ENCODE measurements at regions not wholly inside any gene's neighbourhood (a gene's known extent, or its start where the extent isn't known, plus 50 kb on each side); places are given as distances from the start of the nearest gene placed in this dataset.
A peak's percentile ranks its signal among the peaks of the same experiment; 100 is the strongest.

- FAIRE-seq (no peak), DNase-seq (ENCODE audit: low read depth, low spot score) (no peak)
- Histone ChIP-seq H3K27me3 (ENCODE audit: control insufficient read depth, extremely low read depth, insufficient read depth, low read length) (no peaks in the 10 kb centered on the region), H2AFZ (ENCODE audit: control insufficient read depth, low read length) (no peak overlapping the region), H3K79me2 (ENCODE audit: control insufficient read depth, insufficient read depth, low read length) (no peaks in the 10 kb centered on the region), H4K20me1 (ENCODE audit: control insufficient read depth, extremely low read depth, insufficient read depth, low read length) (no peaks in the 10 kb centered on the region), H3K4me2 (ENCODE audit: control insufficient read depth, extremely low read depth, insufficient read depth, low read depth, low read length) (no peak overlapping the region), H3K9ac (ENCODE audit: control insufficient read depth, extremely low read depth, insufficient read depth, low read length) (no peak overlapping the region), H3K9me1 (ENCODE audit: control insufficient read depth, extremely low read depth, insufficient read depth, low read length) (no peaks in the 10 kb centered on the region), H3K9me3 (ENCODE audit: control insufficient read depth, low read depth, low read length) (no peaks in the 10 kb centered on the region), H3K36me3 (ENCODE audit: control insufficient read depth in 2 of 2, extremely low read depth in 1 of 2, insufficient read depth in 2 of 2, low read length in 2 of 2) (no peaks in the 10 kb centered on the region), H3K4me3 (ENCODE audit: control insufficient read depth in 2 of 3, extremely low read depth in 1 of 3, insufficient read depth in 2 of 3, low read depth in 1 of 3, low read length in 3 of 3) (no peak overlapping the region), H3K4me1 (ENCODE audit: control insufficient read depth, extremely low read depth, insufficient read depth, low read length) (no peaks in the 10 kb centered on the region), H3K27ac (ENCODE audit: control insufficient read depth, insufficient read depth, low read length) (no peak overlapping the region)
- TF ChIP-seq, protein P1, sequence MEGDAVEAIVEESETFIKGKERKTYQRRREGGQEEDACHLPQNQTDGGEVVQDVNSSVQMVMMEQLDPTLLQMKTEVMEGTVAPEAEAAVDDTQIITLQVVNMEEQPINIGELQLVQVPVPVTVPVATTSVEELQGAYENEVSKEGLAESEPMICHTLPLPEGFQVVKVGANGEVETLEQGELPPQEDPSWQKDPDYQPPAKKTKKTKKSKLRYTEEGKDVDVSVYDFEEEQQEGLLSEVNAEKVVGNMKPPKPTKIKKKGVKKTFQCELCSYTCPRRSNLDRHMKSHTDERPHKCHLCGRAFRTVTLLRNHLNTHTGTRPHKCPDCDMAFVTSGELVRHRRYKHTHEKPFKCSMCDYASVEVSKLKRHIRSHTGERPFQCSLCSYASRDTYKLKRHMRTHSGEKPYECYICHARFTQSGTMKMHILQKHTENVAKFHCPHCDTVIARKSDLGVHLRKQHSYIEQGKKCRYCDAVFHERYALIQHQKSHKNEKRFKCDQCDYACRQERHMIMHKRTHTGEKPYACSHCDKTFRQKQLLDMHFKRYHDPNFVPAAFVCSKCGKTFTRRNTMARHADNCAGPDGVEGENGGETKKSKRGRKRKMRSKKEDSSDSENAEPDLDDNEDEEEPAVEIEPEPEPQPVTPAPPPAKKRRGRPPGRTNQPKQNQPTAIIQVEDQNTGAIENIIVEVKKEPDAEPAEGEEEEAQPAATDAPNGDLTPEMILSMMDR (optimal IDR thresholded peaks at IDR 0.05 in 1 of 3, IDR thresholded peaks at IDR 0.05 in 1 of 3, conservative IDR thresholded peaks at IDR 0.05 in 1 of 3; ENCODE audit: extremely low read depth in 1 of 3, insufficient read depth in 2 of 3, low read length in 3 of 3) = no peak
- TF ChIP-seq EZH2 (IDR thresholded peaks at IDR 0.05; ENCODE audit: low read length) = no peak
- dilution Hi-C loops (cut with MboI; ENCODE audit: extremely low pct_ligation_motif_present, low sequenced_read_pairs) = no loop called here
Measured at GRCh38 chr17:71948703-71949422, 172.0 kb upstream of the SOX9 start.

DNA sequence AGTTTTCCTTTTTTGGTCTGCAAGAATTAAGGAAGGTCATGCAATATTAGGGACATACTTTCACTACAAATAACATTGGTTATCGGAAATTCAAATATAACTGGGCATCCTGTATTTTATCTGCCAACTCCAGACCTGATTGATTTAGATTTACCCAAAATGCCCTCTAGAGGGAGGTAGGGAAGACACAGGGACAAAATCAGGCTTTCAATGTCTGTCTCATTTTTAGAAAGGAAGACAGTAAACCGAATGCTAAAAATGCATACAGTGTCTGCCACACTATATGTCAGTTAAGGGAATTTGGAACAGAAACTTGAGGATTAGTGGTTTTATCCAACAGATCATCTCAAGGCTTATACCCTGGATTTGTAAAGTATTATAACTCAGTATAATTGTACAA is 161.7 kb upstream of the SOX9 start:
- Histone ChIP-seq H3K27me3 (ENCODE audit: control insufficient read depth, extremely low read depth, insufficient read depth, low read length) (no peaks in the 10 kb centered on the region), H3K4me2 (ENCODE audit: control insufficient read depth, extremely low read depth, insufficient read depth, low read depth, low read length) (no peak overlapping the region), H4K20me1 (ENCODE audit: control insufficient read depth, extremely low read depth, insufficient read depth, low read length) (no peaks in the 10 kb centered on the region), H3K4me3 (ENCODE audit: control insufficient read depth in 2 of 3, extremely low read depth in 1 of 3, insufficient read depth in 2 of 3, low read depth in 1 of 3, low read length in 3 of 3) (no peak overlapping the region), H3K4me1 (ENCODE audit: control insufficient read depth, extremely low read depth, insufficient read depth, low read length) (no peaks in the 10 kb centered on the region), H3K9me1 (ENCODE audit: control insufficient read depth, extremely low read depth, insufficient read depth, low read length) (no peaks in the 10 kb centered on the region), H3K9ac (ENCODE audit: control insufficient read depth, extremely low read depth, insufficient read depth, low read length) (no peak overlapping the region), H3K79me2 (ENCODE audit: control insufficient read depth, insufficient read depth, low read length) (no peaks in the 10 kb centered on the region), H2AFZ (ENCODE audit: control insufficient read depth, low read length) (no peak overlapping the region), H3K9me3 (ENCODE audit: control insufficient read depth, low read depth, low read length) (no peaks in the 10 kb centered on the region), H3K36me3 (ENCODE audit: control insufficient read depth in 2 of 2, extremely low read depth in 1 of 2, insufficient read depth in 2 of 2, low read length in 2 of 2) (no peaks in the 10 kb centered on the region), H3K27ac (ENCODE audit: control insufficient read depth, insufficient read depth, low read length) (no peak overlapping the region)
- TF ChIP-seq, protein P1 (optimal IDR thresholded peaks at IDR 0.05 in 1 of 3, IDR thresholded peaks at IDR 0.05 in 1 of 3, conservative IDR thresholded peaks at IDR 0.05 in 1 of 3; ENCODE audit: extremely low read depth in 1 of 3, insufficient read depth in 2 of 3, low read length in 3 of 3) = peak in 2 of 3 experiments; percentile 47 to 51
- TF ChIP-seq EZH2 (IDR thresholded peaks at IDR 0.05; ENCODE audit: low read length) = no peak
- no peak for DNase-seq (ENCODE audit: low read depth, low spot score)
- dilution Hi-C loops (cut with MboI; ENCODE audit: extremely low pct_ligation_motif_present, low sequenced_read_pairs) = no loop called here
- FAIRE-seq = peak; percentile 79

All from keratinocyte (primary cell).